SH-SY5Y (cell line): ENCODE measurements at regions not wholly inside any gene's neighbourhood (a gene's known extent, or its start where the extent isn't known, plus 50 kb on each side); places are given as distances from the start of the nearest gene placed in this dataset.

ENCODE experiments used
- GATA2 ChIP-seq: IDR thresholded peaks from 2 replicates; pipeline ENCODE4 v1.6.1; 2011; ENCODE audit warnings: mild to moderate bottlenecking, low read depth, low read length
- GATA3 ChIP-seq: IDR thresholded peaks from 2 replicates; pipeline ENCODE4 v1.6.1; 2011; ENCODE audit warnings: low read depth, mild to moderate bottlenecking, low read length, moderate library complexity

GRCh38 chr2:52452201-52452600, 1315.4 kb upstream of the CHAC2 start:
- TF ChIP-seq GATA3 (no peak), GATA2 (no peak)
